ENCODE measurements at regions not wholly inside any gene's neighbourhood (a gene's known extent, or its start where the extent isn't known, plus 50 kb on each side); places are given as distances from the start of the nearest gene placed in this dataset.
"Not testable (repeated sequence)": the region's sequence is repeated elsewhere in the genome, so short reads cannot be mapped to it uniquely, and the experiment has no call there.

DNA sequence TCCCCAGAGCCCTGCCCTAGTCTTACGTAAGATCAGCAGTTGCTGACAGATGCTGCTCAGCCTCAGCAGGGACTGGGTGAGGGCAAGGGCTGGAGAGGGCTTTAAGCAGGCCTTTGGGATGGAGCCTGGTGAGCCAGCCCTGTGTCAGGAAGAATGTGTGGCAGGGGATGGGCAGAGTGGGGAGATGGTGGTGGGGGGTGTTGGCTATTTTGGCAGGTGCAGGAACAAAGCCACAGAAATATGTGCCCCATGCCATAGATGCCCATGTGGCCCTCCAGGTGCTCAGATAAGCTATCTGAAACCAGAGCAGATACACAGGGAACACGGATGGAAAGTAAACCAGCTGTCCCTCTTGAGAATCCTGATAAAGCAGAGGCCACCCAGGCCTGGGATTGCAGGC, 1325.0 kb downstream of the UQCRFS1 start:
- DNase-seq (ENCODE audit: low spot score): no peak

- DNase-seq (ENCODE audit: low spot score): no peak
These were observed 1327.6 kb downstream of the UQCRFS1 start for GRCh38 chr19:27885359-27885758.

DNA sequence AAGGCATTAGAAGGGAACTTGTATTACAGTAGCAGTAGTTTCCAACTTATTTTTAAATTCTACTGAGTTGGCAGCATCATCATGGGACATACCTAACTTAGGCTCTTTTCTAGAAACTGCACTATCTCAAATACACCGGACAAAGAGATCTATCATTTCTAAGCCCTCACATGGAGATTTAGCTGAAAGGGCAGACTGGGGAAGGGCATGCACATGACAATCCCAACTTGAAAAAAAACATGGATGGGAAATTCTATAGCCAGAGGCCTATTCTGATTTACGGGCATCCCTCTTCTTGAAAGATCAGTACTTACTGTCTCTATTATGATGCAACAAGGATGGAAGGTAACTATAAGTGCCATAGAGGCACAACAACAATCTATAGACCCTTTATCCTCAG, 1328.6 kb downstream of the UQCRFS1 start:
- no peak for DNase-seq (ENCODE audit: low spot score)

GRCh38 chr19:27881213-27881612, 1331.7 kb downstream of the UQCRFS1 start:
- DNase-seq (ENCODE audit: low spot score): no peak

- DNase-seq (ENCODE audit: low spot score): no peak
These were observed 1335.9 kb downstream of the UQCRFS1 start for GRCh38 chr19:27876976-27877512.

GRCh38 chr19:27876489-27876888, 1336.5 kb downstream of the UQCRFS1 start:
- DNase-seq (ENCODE audit: low spot score): no peak

GRCh38 chr19:27872370-27872769, 1340.6 kb downstream of the UQCRFS1 start:
- DNase-seq (ENCODE audit: low spot score): no peak

- DNase-seq (ENCODE audit: low spot score): no peak
These were observed 1342.7 kb downstream of the UQCRFS1 start for GRCh38 chr19:27870293-27870692.

DNA sequence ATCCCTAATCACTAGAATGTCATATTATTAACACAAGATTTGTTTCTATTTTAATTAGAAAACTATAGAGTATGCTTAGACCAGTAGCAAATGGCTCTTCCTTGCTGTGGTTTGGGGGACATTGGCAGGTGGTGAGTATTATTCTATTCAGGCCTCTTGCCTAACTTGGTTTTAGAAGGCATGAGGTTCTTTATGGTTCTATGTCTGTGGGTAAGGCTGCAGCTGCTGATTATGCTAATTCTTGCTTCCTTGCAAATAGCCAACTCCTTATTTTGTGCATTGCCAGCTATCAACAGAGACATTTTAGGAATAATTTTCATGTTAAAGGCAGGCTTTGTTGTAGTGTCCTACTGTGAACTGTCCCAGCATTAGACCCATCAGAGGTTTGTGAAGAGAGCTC, 1344.9 kb downstream of the UQCRFS1 start:
- no peak for DNase-seq (ENCODE audit: low spot score)

GRCh38 chr19:27865927-27866777, 1346.8 kb downstream of the UQCRFS1 start:
- no peak for DNase-seq (ENCODE audit: low spot score)

DNA sequence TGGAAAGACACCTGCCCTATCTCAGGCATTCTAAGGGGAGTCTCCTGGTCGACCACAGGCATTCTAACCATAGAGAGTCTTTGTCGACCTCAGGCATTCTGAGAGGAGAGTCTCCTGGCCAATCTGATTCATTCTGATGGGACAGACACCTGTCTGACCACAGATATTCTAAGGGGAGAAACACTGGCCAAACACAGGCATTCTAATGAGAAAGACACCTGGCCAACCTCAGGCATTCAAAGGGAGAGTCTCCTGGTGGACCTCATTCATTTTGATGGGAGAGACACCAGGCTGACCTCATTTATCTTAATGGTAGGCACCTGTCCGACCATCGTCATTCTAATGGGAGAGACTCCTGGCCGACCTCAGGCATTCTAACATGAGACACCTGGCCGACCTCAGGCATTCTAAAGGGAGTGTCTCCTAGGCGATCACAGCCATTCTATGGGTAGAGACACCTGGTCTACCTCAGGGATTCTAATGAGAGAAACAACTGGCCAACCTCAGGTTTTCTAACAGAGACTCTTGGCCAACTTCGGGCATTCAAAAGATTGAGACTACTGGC, 1351.5 kb downstream of the UQCRFS1 start:
- no peak for DNase-seq (ENCODE audit: low spot score)

- no peak for DNase-seq (ENCODE audit: low spot score)
These were observed 1352.5 kb downstream of the UQCRFS1 start for GRCh38 chr19:27860309-27860934.

DNA sequence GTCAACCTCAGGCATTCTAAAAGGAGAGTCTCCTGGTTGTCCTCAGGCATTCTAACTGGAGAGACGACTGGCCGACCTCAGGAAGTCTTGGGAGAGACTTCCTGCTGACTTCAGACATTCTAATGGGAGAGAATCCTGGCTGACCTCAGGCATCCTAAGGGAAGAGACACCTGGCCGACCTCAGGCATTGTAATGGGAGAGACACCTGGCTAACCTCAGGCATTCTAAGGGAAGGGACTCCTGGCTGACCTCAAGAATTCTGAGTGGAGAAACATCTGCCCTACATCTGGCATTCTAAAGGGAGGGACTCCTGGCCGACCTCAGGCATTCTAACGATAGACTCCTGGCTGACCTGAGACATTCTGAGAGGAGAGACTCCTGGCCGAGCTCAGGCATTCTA, 1353.3 kb downstream of the UQCRFS1 start:
- no peak for DNase-seq (ENCODE audit: low spot score)

DNA sequence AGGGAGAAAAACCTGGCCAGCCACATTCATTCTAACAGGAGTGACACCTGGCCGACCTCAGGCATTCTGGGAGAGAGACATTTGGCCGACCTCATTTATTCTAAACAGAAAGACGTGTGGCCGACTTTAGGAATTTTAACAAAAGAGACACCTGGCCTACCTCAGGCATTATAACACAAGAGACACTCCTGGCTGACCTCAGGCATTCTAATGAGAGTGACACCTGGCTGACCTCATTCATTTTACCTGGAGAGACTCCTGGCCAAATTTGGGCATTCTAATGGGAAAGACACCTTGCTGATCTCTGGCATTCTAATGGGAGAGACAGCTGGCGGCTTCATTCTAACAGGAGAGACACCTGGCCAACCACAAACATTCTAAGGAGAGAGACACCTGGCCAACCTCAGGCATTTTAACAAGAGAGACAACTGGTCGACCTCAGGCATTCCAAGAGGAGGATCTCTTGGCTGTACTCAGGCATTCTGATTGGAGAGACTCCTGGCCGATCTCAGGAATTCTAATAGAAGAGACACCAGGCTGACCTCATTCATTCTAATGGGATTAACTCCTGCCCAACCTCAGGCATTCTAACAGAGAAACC, 1353.9 kb downstream of the UQCRFS1 start:
- no peak for DNase-seq (ENCODE audit: low spot score)

- not testable (repeated sequence) for DNase-seq (ENCODE audit: low spot score)
These were observed 1360.0 kb downstream of the UQCRFS1 start for GRCh38 chr19:27852931-27853330.

GRCh38 chr19:27851543-27852060, 1361.3 kb downstream of the UQCRFS1 start:
- DNase-seq (ENCODE audit: low spot score): no peak

- DNase-seq (ENCODE audit: low spot score): no peak
These were observed 1361.9 kb downstream of the UQCRFS1 start for GRCh38 chr19:27851002-27851481.

- DNase-seq (ENCODE audit: low spot score): no peak
These were observed 1366.0 kb downstream of the UQCRFS1 start for GRCh38 chr19:27846944-27847343.

GRCh38 chr19:27844261-27844660, 1368.7 kb downstream of the UQCRFS1 start:
- no peak for DNase-seq (ENCODE audit: low spot score)

- DNase-seq (ENCODE audit: low spot score): no peak
These were observed 1369.1 kb downstream of the UQCRFS1 start for GRCh38 chr19:27843861-27844260.

DNA sequence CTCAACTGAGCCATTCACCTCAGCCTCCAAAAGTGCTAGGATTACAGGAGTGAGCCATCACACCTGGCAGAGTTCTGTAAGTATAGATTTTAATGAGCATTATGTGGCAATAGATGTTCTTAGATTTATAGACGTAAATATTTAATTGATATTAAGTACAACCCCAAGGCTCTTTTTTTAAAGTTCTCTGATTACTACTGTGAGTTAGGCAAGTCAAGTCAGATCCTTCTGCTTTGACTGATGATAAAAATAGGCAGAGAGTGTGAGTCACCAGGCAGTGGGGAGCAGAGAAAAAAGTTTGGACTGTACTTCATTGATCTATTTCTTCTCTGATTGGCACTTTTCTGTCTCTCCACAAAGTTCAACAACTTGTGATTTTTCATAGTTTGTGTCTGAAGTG, 1379.9 kb downstream of the UQCRFS1 start:
- no peak for DNase-seq (ENCODE audit: low spot score)

DNA sequence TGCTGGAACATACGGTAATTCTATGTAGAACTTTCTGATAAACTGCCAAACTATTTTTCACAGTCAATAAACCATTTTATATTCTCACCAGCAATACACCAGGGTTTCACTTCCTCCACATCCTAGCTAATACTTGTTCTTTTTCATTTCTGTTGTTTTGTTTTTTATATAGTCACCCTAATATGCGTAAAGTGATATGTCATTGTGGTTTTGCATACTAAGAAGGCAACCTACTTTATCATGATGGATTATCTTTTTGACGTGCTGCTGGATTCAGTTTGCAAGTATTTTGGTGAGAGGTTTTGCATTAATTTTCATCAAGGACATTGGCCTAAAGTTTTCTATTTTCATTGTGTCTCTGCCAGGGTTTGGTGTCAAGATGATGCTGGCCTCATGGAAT, 1384.1 kb downstream of the UQCRFS1 start:
- DNase-seq (ENCODE audit: low spot score): no peak
